Esophagus squamous epithelium (tissue), 5 donors: ENCODE measurements at regions not wholly inside any gene's neighbourhood (a gene's known extent, or its start where the extent isn't known, plus 50 kb on each side); places are given as distances from the start of the nearest gene placed in this dataset.

Source experiments
- DNase-seq: peaks from one replicate; lab custom pipeline; 2025; lab: John Stamatoyannopoulos, UW
- H3K27ac ChIP-seq, 4 donors: fragments of 200-600 bp; sonication (generic); one replicate each; pipeline ENCODE4 v1.5.1; 2016 to 2019; ENCODE audit warnings: mild to moderate bottlenecking in 1 of 4
- H3K27me3 ChIP-seq, 4 donors: fragments of 200-600 bp; sonication (generic); 1 replicate in 3 of 4; 2 replicates in 1 of 4; pipeline versions ENCODE4 v1.5.1 to v1.6.0; 2017 to 2021; ENCODE audit warnings: antibody characterized with exemption in 1 of 4
- H3K36me3 ChIP-seq, 3 donors: fragments of 200-600 bp; sonication (generic); one replicate each; pipeline ENCODE4 v1.5.1; 2016 to 2019
- H3K4me1 ChIP-seq, 3 donors: fragments of 200-600 bp; sonication (generic); one replicate each; pipeline ENCODE4 v1.5.1; 2017 to 2019
- H3K4me3 ChIP-seq, 4 donors: fragments of 200-600 bp; sonication (generic); 1 replicate in 3 of 4; 2 replicates in 1 of 4; pipeline ENCODE4 v1.5.1; 2016 to 2019; ENCODE audit warnings: mild to moderate bottlenecking in 2 of 4, moderate library complexity in 1 of 4
- H3K9me3 ChIP-seq, 3 donors: fragments of 200-600 bp; sonication (generic); one replicate each; pipeline ENCODE4 v1.5.1; 2016 to 2019
- POLR2A ChIP-seq, 4 donors: fragments of 450-650 bp; IDR thresholded peaks; one replicate each; pipeline ENCODE4 v1.6.1; 2017; ENCODE audit warnings: antibody characterized with exemption in 4 of 4, mild to moderate bottlenecking in 4 of 4, moderate library complexity in 3 of 4
- WGBS, 2 donors: methylation state at CpG; one replicate each; pipeline ENCODE4 v1.1.5; 2018; 5-methylcytosine and 5-hydroxymethylcytosine counted together
- intact Hi-C: fragments of 100-400 bp; cut with DNase I; formaldehyde crosslinking; loops from one replicate; pipeline ENCODE4 v1.15.0; 2022
- TF ChIP-seq, protein P1 (sequence below), 6 experiments: fragments of 450-650 bp in 4 of 6; fragments of 200-600 bp in 2 of 6; sonication (generic) in 2 of 6; IDR thresholded peaks; one replicate each; pipeline ENCODE4 v1.5.1; 2016 to 2019; ENCODE audit warnings: antibody characterized with exemption in 6 of 6, mild to moderate bottlenecking in 4 of 6, moderate library complexity in 4 of 6
- donor health status: DM: yes; HTN: yes; CAD: no.

DNA sequence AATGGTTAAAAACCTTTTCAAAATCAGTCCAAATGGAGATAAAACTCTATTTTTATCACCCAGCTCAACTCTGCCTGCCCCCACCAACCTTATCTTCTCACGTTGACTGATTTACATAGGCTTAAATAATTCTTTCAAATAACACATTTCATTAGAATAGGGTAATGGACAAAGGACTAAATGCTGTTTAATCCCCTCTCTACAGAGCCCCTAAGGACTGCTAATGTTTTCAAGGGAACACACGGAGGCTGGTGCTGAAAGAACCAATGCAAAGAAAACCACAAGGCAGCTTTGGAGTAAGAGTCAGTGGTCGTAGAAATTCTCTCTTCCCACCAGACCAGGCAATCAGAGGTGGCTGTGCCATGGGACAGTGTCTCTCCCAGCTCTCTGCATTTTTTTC is 445.7 kb upstream of the MAF start:
- 52 to 60% methylated on average over 3 of the region's 3 CpGs for WGBS, 2 donors

GRCh38 chr16:80045861-80046260 is 445.3 kb upstream of the MAF start:
- 66 to 69% methylated on average over 8 of the region's 8 CpGs for WGBS, 2 donors
- intact Hi-C loops = no loop called here

More for the DNA sequence above, 445.7 kb upstream of the MAF start:
- Histone ChIP-seq H3K4me3 (no peak overlapping the region), H3K9me3 (no peaks in the 10 kb centered on the region), H3K27ac (no peak overlapping the region), H3K4me1 (peaks cover 4 to 51% (median 7%) of the 10 kb centered on the region in 3 donors), H3K36me3 (no peaks in the 10 kb centered on the region), H3K27me3 (no peaks in the 10 kb centered on the region)
- no peak for DNase-seq
- intact Hi-C loops = no loop called here
- TF ChIP-seq, protein P1, sequence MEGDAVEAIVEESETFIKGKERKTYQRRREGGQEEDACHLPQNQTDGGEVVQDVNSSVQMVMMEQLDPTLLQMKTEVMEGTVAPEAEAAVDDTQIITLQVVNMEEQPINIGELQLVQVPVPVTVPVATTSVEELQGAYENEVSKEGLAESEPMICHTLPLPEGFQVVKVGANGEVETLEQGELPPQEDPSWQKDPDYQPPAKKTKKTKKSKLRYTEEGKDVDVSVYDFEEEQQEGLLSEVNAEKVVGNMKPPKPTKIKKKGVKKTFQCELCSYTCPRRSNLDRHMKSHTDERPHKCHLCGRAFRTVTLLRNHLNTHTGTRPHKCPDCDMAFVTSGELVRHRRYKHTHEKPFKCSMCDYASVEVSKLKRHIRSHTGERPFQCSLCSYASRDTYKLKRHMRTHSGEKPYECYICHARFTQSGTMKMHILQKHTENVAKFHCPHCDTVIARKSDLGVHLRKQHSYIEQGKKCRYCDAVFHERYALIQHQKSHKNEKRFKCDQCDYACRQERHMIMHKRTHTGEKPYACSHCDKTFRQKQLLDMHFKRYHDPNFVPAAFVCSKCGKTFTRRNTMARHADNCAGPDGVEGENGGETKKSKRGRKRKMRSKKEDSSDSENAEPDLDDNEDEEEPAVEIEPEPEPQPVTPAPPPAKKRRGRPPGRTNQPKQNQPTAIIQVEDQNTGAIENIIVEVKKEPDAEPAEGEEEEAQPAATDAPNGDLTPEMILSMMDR (IDR thresholded peaks at IDR 0.05) = no peak
- no peak for TF ChIP-seq POLR2A (IDR thresholded peaks at IDR 0.05)

GRCh38 chr16:80041410-80041809 is 440.9 kb upstream of the MAF start:
- TF ChIP-seq, protein P1 (IDR thresholded peaks at IDR 0.05) = no peak
- no peak for TF ChIP-seq POLR2A (IDR thresholded peaks at IDR 0.05)
- H3K4me1 ChIP-seq = peaks cover 13 to 76% (median 20%) of the 10 kb centered on the region in 3 donors
- no peaks in the 10 kb centered on the region for H3K9me3 ChIP-seq
- no peak overlapping the region for H3K4me3 ChIP-seq
- no peaks in the 10 kb centered on the region for H3K27me3 ChIP-seq
- WGBS, 2 donors = 51 to 63% methylated on average over 2 of the region's 2 CpGs
- H3K36me3 ChIP-seq = no peaks in the 10 kb centered on the region
- H3K27ac ChIP-seq = peak overlapping the region in 2 of 4 donors; percentile 7 to 78
- intact Hi-C loops = no loop called here
- no peak for DNase-seq

More at GRCh38 chr16:80045861-80046260, 445.3 kb upstream of the MAF start:
- no peaks in the 10 kb centered on the region for H3K27me3 ChIP-seq
- no peaks in the 10 kb centered on the region for H3K9me3 ChIP-seq
- H3K27ac ChIP-seq = no peak overlapping the region
- peaks cover 8 to 55% (median 11%) of the 10 kb centered on the region in 3 donors for H3K4me1 ChIP-seq
- DNase-seq = no peak
- TF ChIP-seq POLR2A (IDR thresholded peaks at IDR 0.05) = no peak
- TF ChIP-seq, protein P1 (IDR thresholded peaks at IDR 0.05) = no peak
- peak overlapping the region in 1 of 4 donors; percentile 17 for H3K4me3 ChIP-seq
- no peaks in the 10 kb centered on the region for H3K36me3 ChIP-seq

- Histone ChIP-seq H3K4me1 (peaks cover 13 to 71% (median 20%) of the 10 kb centered on the region in 3 donors), H3K4me3 (no peak overlapping the region), H3K36me3 (no peaks in the 10 kb centered on the region), H3K27me3 (no peaks in the 10 kb centered on the region), H3K9me3 (no peaks in the 10 kb centered on the region), H3K27ac (peak overlapping the region; percentile 28 to 80 (median 62))
- 29 to 44% methylated on average over 3 of the region's 3 CpGs for WGBS, 2 donors
- DNase-seq = no peak
- intact Hi-C loops = no loop called here
- no peak for TF ChIP-seq POLR2A (IDR thresholded peaks at IDR 0.05)
- TF ChIP-seq, protein P1 (IDR thresholded peaks at IDR 0.05) = no peak
These were observed 440.3 kb upstream of the MAF start for GRCh38 chr16:80040814-80041213.

DNA sequence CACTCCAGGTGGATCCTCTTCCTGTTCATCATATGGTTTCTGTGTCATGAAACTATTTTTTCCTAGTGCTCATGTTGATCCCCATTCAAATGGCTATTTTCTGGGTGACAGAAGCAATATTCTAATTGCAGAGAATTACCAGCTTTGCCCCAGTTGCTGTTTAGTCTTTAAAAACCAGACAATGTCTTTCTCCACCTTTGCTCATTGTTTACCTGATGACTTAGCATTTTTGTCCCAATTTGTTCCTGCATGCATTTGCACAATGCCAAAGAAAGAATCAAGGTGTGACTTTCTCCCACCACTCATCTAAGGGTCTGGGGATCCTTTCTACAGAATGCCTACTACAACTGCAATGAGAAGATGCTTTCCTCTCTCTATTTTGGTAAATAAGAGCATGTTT is 439.9 kb upstream of the MAF start:
- H3K4me3 ChIP-seq = no peak overlapping the region
- H3K36me3 ChIP-seq = no peaks in the 10 kb centered on the region
- intact Hi-C loops = no loop called here
- H3K9me3 ChIP-seq = no peaks in the 10 kb centered on the region
- peaks cover 13 to 67% (median 20%) of the 10 kb centered on the region in 3 donors for H3K4me1 ChIP-seq
- no peak for DNase-seq
- H3K27ac ChIP-seq = peak overlapping the region; percentile 28 to 80 (median 62)
- H3K27me3 ChIP-seq = no peaks in the 10 kb centered on the region
- TF ChIP-seq POLR2A (IDR thresholded peaks at IDR 0.05) = no peak
- TF ChIP-seq, protein P1 (IDR thresholded peaks at IDR 0.05) = no peak
